ENCODE measurements at regions not wholly inside any gene's neighbourhood (a gene's known extent, or its start where the extent isn't known, plus 50 kb on each side); places are given as distances from the start of the nearest gene placed in this dataset.

GRCh38 chr5:35476036-35476435, 141.6 kb upstream of the SPEF2 start:
- intact Hi-C loops (cut with DNase I): no loop called here
- Histone ChIP-seq H3K9me3 (no peaks in the 10 kb centered on the region), H3K27me3 (no peaks in the 10 kb centered on the region), H3K4me1 (no peaks in the 10 kb centered on the region), H3K27ac (no peak overlapping the region), H3K36me3 (no peaks in the 10 kb centered on the region), H3K4me3 (replicated peaks in 1 of 3) (no peak overlapping the region)
- WGBS, 2 donors: 72 to 84% methylated on average over 2 of the region's 2 CpGs
- no peak for DNase-seq
- TF ChIP-seq CTCF (IDR thresholded peaks at IDR 0.05) (no peak), POLR2A (IDR thresholded peaks at IDR 0.05) (no peak)

GRCh38 chr5:35473589-35473988, 144.1 kb upstream of the SPEF2 start:
- Histone ChIP-seq H3K36me3 (no peaks in the 10 kb centered on the region), H3K4me1 (no peaks in the 10 kb centered on the region), H3K4me3 (replicated peaks in 1 of 3) (no peak overlapping the region), H3K9me3 (no peaks in the 10 kb centered on the region), H3K27ac (no peak overlapping the region), H3K27me3 (no peaks in the 10 kb centered on the region)
- DNase-seq: no peak
- 87 to 89% methylated on average over 3 of the region's 3 CpGs for WGBS, 2 donors
- TF ChIP-seq POLR2A (IDR thresholded peaks at IDR 0.05): no peak
- intact Hi-C loops (cut with DNase I): no loop called here

GRCh38 chr5:35470866-35471265, 146.8 kb upstream of the SPEF2 start:
- no peak overlapping the region for H3K4me3 ChIP-seq (replicated peaks in 1 of 3)
- intact Hi-C loops (cut with DNase I): no loop called here
- H3K27me3 ChIP-seq: no peaks in the 10 kb centered on the region
- no peaks in the 10 kb centered on the region for H3K36me3 ChIP-seq
- 84 to 89% methylated on average over 2 of the region's 2 CpGs for whole genome bisulfite sequencing, 2 donors
- H3K9me3 ChIP-seq: no peaks in the 10 kb centered on the region
- no peak for TF ChIP-seq POLR2A (IDR thresholded peaks at IDR 0.05)
- no peak for TF ChIP-seq CTCF (IDR thresholded peaks at IDR 0.05)
- DNase-seq: no peak
- H3K27ac ChIP-seq: no peak overlapping the region
- no peaks in the 10 kb centered on the region for H3K4me1 ChIP-seq

GRCh38 chr5:35468811-35469210, 148.9 kb upstream of the SPEF2 start:
- intact Hi-C loops (cut with DNase I): no loop called here
- H3K4me1 ChIP-seq: no peaks in the 10 kb centered on the region
- WGBS, 2 donors: 82 to 89% methylated on average over 4 of the region's 4 CpGs
- H3K36me3 ChIP-seq: no peaks in the 10 kb centered on the region
- H3K27ac ChIP-seq: no peak overlapping the region
- DNase-seq: no peak
- TF ChIP-seq CTCF (IDR thresholded peaks at IDR 0.05) (no peak), POLR2A (IDR thresholded peaks at IDR 0.05) (no peak)
- H3K9me3 ChIP-seq: no peaks in the 10 kb centered on the region
- no peak overlapping the region for H3K4me3 ChIP-seq (replicated peaks in 1 of 3)
- no peaks in the 10 kb centered on the region for H3K27me3 ChIP-seq

DNA sequence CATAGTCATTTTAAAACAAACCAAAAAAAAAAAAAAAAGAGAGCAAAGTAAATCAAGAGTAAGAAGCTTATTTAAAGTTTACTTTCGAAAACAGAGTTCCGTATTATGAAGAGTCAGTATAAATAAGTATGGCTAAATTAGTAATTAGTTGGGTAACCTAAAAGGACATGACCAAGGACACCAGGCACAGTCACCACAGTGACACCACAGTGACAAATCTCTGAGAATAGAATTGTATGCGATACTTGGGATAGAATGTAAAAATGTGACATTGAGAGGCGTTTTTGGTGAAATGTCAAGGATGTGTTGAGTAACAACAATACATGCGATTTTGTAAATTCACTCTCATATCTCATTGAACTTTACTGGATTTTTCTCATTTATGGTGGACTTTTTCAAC, 150.9 kb upstream of the SPEF2 start:
- 93 to 98% methylated on average over 5 of the region's 5 CpGs for WGBS, 2 donors
- TF ChIP-seq CTCF (IDR thresholded peaks at IDR 0.05): no peak
- TF ChIP-seq POLR2A (IDR thresholded peaks at IDR 0.05): no peak
- DNase-seq: no peak
- H3K27me3 ChIP-seq: no peaks in the 10 kb centered on the region
- H3K36me3 ChIP-seq: no peaks in the 10 kb centered on the region
- no peaks in the 10 kb centered on the region for H3K9me3 ChIP-seq
- H3K4me1 ChIP-seq: no peaks in the 10 kb centered on the region
- intact Hi-C loops (cut with DNase I): no loop called here
- H3K27ac ChIP-seq: no peak overlapping the region
- no peak overlapping the region for H3K4me3 ChIP-seq (replicated peaks in 1 of 3)

- H3K27ac ChIP-seq: no peak overlapping the region
- H3K4me3 ChIP-seq (replicated peaks in 1 of 3): no peak overlapping the region
- 40 to 44% methylated on average over 2 of the region's 2 CpGs for WGBS, 2 donors
- no peaks in the 10 kb centered on the region for H3K4me1 ChIP-seq
- TF ChIP-seq CTCF (IDR thresholded peaks at IDR 0.05) (no peak), POLR2A (IDR thresholded peaks at IDR 0.05) (no peak)
- no peaks in the 10 kb centered on the region for H3K27me3 ChIP-seq
- H3K9me3 ChIP-seq: no peaks in the 10 kb centered on the region
- intact Hi-C loops (cut with DNase I): no loop called here
- H3K36me3 ChIP-seq: no peaks in the 10 kb centered on the region
- DNase-seq: no peak
These were observed 152.9 kb upstream of the SPEF2 start for GRCh38 chr5:35464757-35465156.
